A549 (cell line): ENCODE measurements at regions not wholly inside any gene's neighbourhood (a gene's known extent, or its start where the extent isn't known, plus 50 kb on each side); places are given as distances from the start of the nearest gene placed in this dataset.

ENCODE experiments used
- ATAC-seq, 2 experiments: fragments of 200-7000 bp in 1 of 2; fragments of >200 bp in 1 of 2; cut with Nextera tagmentation in 1 of 2; cut with Tn5 transposase in 1 of 2; 3 replicates each; pipeline versions ENCODE4 v1.8.0 to v1.9.1; 2018 to 2020; ENCODE audit warnings: mild to moderate bottlenecking in 1 of 2, moderate library complexity in 1 of 2
- CTCF ChIA-PET: fragments of 300-600 bp; sonication (Branson Sonifier 250); formaldehyde crosslinking; extraction: SDS; loops from one replicate; lab custom pipeline; 2021; ENCODE audit warnings: antibody characterized with exemption, inconsistent platforms; lab: Yijun Ruan, JAX
- POLR2A ChIA-PET: fragments of 350-600 bp; formaldehyde crosslinking; extraction: SDS; loops from one replicate; lab custom pipeline; 2021; ENCODE audit warnings: antibody characterized with exemption, inconsistent platforms; lab: Yijun Ruan, JAX
- DNase-seq, 2 experiments: peaks; one replicate each; pipeline versions ENCODE4 v3.0.0 to v3.0.0-alpha.2; 2011 to 2016; ENCODE audit warnings: low read depth in 1 of 2, low spot score in 1 of 2
- FAIRE-seq: peaks from 2 replicates; lab custom pipeline; 2011; peaks lifted over from hg19 to GRCh38; lab: Jason Lieb, UNC
- H3K27ac ChIP-seq, 2 experiments: fragments of >200 bp; sonication (Bioruptor Twin); formaldehyde crosslinking; 3 replicates each; pipeline ENCODE4 v1.5.1; 2016 to 2017
- H3K4me1 ChIP-seq: fragments of >200 bp; sonication (Bioruptor Twin); formaldehyde crosslinking; 3 replicates; pipeline ENCODE4 v1.6.1; 2016
- H3K4me2 ChIP-seq: fragments of >200 bp; sonication (Bioruptor Twin); formaldehyde crosslinking; 3 replicates; pipeline ENCODE4 v1.6.1; 2016
- H3K4me3 ChIP-seq: fragments of >200 bp; sonication (Bioruptor Twin); formaldehyde crosslinking; 3 replicates; pipeline ENCODE4 v1.5.1; 2016
- H3K9me3 ChIP-seq: fragments of >200 bp; sonication (Bioruptor Twin); formaldehyde crosslinking; 3 replicates; pipeline ENCODE4 v1.6.1; 2016
- CBX2 ChIP-seq: fragments of 200-600 bp; sonication (generic); IDR thresholded peaks from 2 replicates; pipeline ENCODE4 v1.6.1; 2016; ENCODE audit warnings: low read depth, mild to moderate bottlenecking, borderline replicate concordance
- CHD2 ChIP-seq: fragments of 150-350 bp; IDR thresholded peaks from 2 replicates; pipeline ENCODE4 v1.6.1; 2014; ENCODE audit warnings: low read length; ENCODE audit not compliant: partially characterized antibody
- EHF ChIP-seq: fragments of 250-450 bp; sonication (Bioruptor Pico); IDR thresholded peaks from 2 replicates; pipeline ENCODE4 v1.5.0; 2020; ENCODE audit warnings: mild to moderate bottlenecking
- EHMT2 ChIP-seq: fragments of 200-600 bp; sonication (generic); IDR thresholded peaks from 2 replicates; pipeline ENCODE4 v1.6.1; 2016; ENCODE audit warnings: antibody characterized with exemption, low read depth, mild to moderate bottlenecking, moderate library complexity
- FOSB ChIP-seq: fragments of 250-450 bp; sonication (Bioruptor Pico); IDR thresholded peaks from 2 replicates; pipeline ENCODE4 v1.5.0; 2020; ENCODE audit warnings: mild to moderate bottlenecking, moderate library complexity
- HEYL ChIP-seq: fragments of 250-450 bp; sonication (Bioruptor Pico); IDR thresholded peaks from 2 replicates; pipeline ENCODE4 v1.8.0; 2021; ENCODE audit warnings: mild to moderate bottlenecking, moderate library complexity
- HMGXB4 ChIP-seq: fragments of 250-450 bp; sonication (Bioruptor Pico); IDR thresholded peaks from 2 replicates; pipeline ENCODE4 v1.5.0; 2021; ENCODE audit warnings: mild to moderate bottlenecking, moderate library complexity, borderline replicate concordance
- JUNB ChIP-seq: fragments of >200 bp; sonication (Bioruptor Twin); formaldehyde crosslinking; IDR thresholded peaks from 2 replicates; pipeline ENCODE4 v1.6.1; 2016
- MAX ChIP-seq: IDR thresholded peaks from 2 replicates; pipeline ENCODE4 v1.6.1; 2012
- MAZ ChIP-seq: fragments of 150-350 bp; IDR thresholded peaks from 2 replicates; pipeline ENCODE4 v1.6.1; 2014; ENCODE audit warnings: antibody characterized with exemption, low read depth, low read length, borderline replicate concordance
- NR3C1 ChIP-seq: fragments of >200 bp; sonication (Bioruptor Twin); formaldehyde crosslinking; IDR thresholded peaks from 3 replicates; pipeline ENCODE4 v1.6.1; 2017
- POLR2AphosphoS2 ChIP-seq: conservative IDR thresholded peaks from 2 replicates; pipeline ENCODE4 v1.6.1; 2012; ENCODE audit warnings: low read length, improper control_type of control experiment, inconsistent platforms
- REST ChIP-seq: fragments of 200-600 bp; sonication (generic); IDR thresholded peaks from 2 replicates; pipeline ENCODE4 v1.6.1; 2016; ENCODE audit warnings: antibody characterized with exemption, mild to moderate bottlenecking, moderate library complexity
- RFX5 ChIP-seq: fragments of 450-650 bp; IDR thresholded peaks from 2 replicates; pipeline ENCODE4 v1.7.1; 2014; ENCODE audit warnings: antibody characterized with exemption, mild to moderate bottlenecking, moderate library complexity
- ZC3H11A ChIP-seq: fragments of 450-650 bp; IDR thresholded peaks from 2 replicates; pipeline ENCODE4 v1.6.1; 2014; ENCODE audit warnings: antibody characterized with exemption, mild to moderate bottlenecking
- ZFP36 ChIP-seq: fragments of 450-650 bp; IDR thresholded peaks from 2 replicates; pipeline ENCODE4 v1.6.1; 2014; ENCODE audit warnings: borderline replicate concordance; ENCODE audit not compliant: partially characterized antibody
- ZNF302 ChIP-seq: fragments of 250-450 bp; sonication (Bioruptor Pico); IDR thresholded peaks from 2 replicates; pipeline ENCODE4 v1.9.0; 2021; ENCODE audit warnings: inconsistent platforms, mild to moderate bottlenecking, moderate library complexity
- ZSCAN20 ChIP-seq: fragments of 250-450 bp; sonication (Bioruptor Pico); IDR thresholded peaks from 2 replicates; pipeline ENCODE4 v1.8.0; 2022; ENCODE audit warnings: mild to moderate bottlenecking, moderate library complexity
- WGBS: methylation state at CpG from one replicate; pipeline ENCODE4 v1.1.6; 2017; ENCODE audit errors: missing lambda C conversion rate; 5-methylcytosine and 5-hydroxymethylcytosine counted together
- TF ChIP-seq, protein P1 (sequence below): fragments of 150-350 bp; IDR thresholded peaks from 2 replicates; pipeline ENCODE4 v1.6.1; 2014; ENCODE audit warnings: low read depth, mild to moderate bottlenecking, low read length
- TF ChIP-seq, protein P2 (sequence below): fragments of 250-450 bp; sonication (Bioruptor Pico); IDR thresholded peaks from 2 replicates; pipeline ENCODE4 v1.5.0; 2020; ENCODE audit warnings: low read depth, mild to moderate bottlenecking, moderate library complexity
- TF ChIP-seq, protein P3 (sequence below): fragments of >200 bp; sonication (Bioruptor Twin); formaldehyde crosslinking; IDR thresholded peaks from 3 replicates; pipeline ENCODE4 v1.5.1; 2016

DNA sequence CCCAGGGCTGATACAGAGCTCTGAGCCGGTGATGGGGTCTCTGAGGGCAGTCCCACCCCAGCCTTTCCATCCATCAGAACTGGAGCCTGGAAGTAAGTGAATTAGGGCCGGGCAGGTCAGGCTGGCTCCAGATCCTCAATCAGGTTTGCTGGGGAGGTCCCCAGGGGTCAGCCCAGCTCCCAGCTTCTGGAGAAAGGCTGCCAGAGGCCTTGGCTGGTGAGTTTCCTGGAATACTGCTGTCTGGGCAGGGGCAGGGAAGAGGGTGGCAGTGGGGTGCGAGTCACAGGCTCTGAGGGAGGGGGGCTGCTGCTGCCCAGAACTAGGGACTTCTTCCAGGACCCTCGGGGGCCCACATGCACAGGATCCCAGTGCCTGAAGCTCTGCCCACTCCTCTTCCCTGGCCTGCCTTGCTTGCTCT is 200.6 kb upstream of the MVB12B start (continued):
- TF ChIP-seq REST (no peak), ZNF302 (CRISPR knock-in tag) (no peak), NR3C1 (no peak)
- TF ChIP-seq, protein P1, sequence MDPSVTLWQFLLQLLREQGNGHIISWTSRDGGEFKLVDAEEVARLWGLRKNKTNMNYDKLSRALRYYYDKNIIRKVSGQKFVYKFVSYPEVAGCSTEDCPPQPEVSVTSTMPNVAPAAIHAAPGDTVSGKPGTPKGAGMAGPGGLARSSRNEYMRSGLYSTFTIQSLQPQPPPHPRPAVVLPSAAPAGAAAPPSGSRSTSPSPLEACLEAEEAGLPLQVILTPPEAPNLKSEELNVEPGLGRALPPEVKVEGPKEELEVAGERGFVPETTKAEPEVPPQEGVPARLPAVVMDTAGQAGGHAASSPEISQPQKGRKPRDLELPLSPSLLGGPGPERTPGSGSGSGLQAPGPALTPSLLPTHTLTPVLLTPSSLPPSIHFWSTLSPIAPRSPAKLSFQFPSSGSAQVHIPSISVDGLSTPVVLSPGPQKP, result no peak

DNA sequence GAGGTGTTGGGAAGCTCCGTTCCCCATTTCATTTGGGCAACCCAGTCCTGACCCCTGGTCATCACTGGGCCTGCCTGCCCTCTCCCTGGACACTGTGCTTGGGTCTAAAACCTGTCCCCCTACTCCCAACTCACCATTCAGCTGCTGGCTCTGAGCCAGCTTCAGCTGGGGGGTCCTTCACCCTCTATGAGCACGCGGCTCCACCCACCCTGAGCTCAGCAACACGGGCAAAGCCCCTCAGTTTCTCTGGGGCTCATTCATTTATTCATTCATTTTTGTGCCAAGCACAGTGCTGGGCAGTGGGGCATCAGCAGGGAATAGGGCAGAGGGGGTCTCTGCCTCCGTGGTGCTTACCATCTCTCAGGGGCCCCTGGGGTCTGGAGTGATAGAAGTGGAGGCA is 199.8 kb upstream of the MVB12B start:
- Histone ChIP-seq H3K27ac (no peak overlapping the region), H3K4me3 (no peak overlapping the region), H3K4me2 (no peak overlapping the region), H3K4me1 (no peaks in the 10 kb centered on the region), H3K9me3 (peaks cover 3% of the 10 kb centered on the region; the same call in 1 of the 3 replicates)
- ChIA-PET POLR2A (no interaction called here), CTCF (interaction anchor here (0.7 to 1.0 kb wide), 2 partner anchors 12 to 56 kb away, joined by 3 read pairs; no protein-coding TSS in a partner anchor)
- no peak for ATAC-seq
- FAIRE-seq, result no peak
- TF ChIP-seq RFX5, result no peak
- TF ChIP-seq MAX, result no peak
- TF ChIP-seq EHMT2, result no peak
- TF ChIP-seq EHF (CRISPR knock-in tag), result no peak
- no peak for TF ChIP-seq MAZ
- TF ChIP-seq HMGXB4, result no peak
- TF ChIP-seq POLR2AphosphoS2, result no peak
- TF ChIP-seq HEYL (CRISPR knock-in tag), result no peak
- WGBS, result 16% methylated on average over 5 of the region's 5 CpGs
- no peak for DNase-seq

GRCh38 chr9:126127591-126127990 is 199.0 kb upstream of the MVB12B start:
- DNase-seq, result no peak
- Histone ChIP-seq H3K9me3 (peaks cover 8% of the 10 kb centered on the region; the same call in 2 of the 3 replicates), H3K27ac (no peak overlapping the region), H3K4me3 (no peak overlapping the region), H3K4me1 (no peaks in the 10 kb centered on the region), H3K4me2 (no peak overlapping the region)
- no peak for FAIRE-seq
- CTCF ChIA-PET, result interaction anchor here (1.0 kb wide), 1 partner anchor 13 kb away, joined by 3 read pairs; no protein-coding TSS in a partner anchor
- POLR2A ChIA-PET, result no interaction called here
- 0% methylated on average over 2 of the region's 5 CpGs for WGBS
- ATAC-seq, result no peak
- TF ChIP-seq, protein P2, sequence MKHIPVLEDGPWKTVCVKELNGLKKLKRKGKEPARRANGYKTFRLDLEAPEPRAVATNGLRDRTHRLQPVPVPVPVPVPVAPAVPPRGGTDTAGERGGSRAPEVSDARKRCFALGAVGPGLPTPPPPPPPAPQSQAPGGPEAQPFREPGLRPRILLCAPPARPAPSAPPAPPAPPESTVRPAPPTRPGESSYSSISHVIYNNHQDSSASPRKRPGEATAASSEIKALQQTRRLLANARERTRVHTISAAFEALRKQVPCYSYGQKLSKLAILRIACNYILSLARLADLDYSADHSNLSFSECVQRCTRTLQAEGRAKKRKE (CRISPR knock-in tag), result no peak
- TF ChIP-seq ZFP36, result no peak
- TF ChIP-seq CHD2, result no peak
- TF ChIP-seq, protein P1, result no peak
- TF ChIP-seq JUNB, result no peak
- no peak for TF ChIP-seq ZSCAN20 (CRISPR knock-in tag)
- no peak for TF ChIP-seq HMGXB4
- no peak for TF ChIP-seq FOSB
- TF ChIP-seq ZC3H11A, result no peak
- TF ChIP-seq, protein P3, sequence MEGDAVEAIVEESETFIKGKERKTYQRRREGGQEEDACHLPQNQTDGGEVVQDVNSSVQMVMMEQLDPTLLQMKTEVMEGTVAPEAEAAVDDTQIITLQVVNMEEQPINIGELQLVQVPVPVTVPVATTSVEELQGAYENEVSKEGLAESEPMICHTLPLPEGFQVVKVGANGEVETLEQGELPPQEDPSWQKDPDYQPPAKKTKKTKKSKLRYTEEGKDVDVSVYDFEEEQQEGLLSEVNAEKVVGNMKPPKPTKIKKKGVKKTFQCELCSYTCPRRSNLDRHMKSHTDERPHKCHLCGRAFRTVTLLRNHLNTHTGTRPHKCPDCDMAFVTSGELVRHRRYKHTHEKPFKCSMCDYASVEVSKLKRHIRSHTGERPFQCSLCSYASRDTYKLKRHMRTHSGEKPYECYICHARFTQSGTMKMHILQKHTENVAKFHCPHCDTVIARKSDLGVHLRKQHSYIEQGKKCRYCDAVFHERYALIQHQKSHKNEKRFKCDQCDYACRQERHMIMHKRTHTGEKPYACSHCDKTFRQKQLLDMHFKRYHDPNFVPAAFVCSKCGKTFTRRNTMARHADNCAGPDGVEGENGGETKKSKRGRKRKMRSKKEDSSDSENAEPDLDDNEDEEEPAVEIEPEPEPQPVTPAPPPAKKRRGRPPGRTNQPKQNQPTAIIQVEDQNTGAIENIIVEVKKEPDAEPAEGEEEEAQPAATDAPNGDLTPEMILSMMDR, result no peak
- TF ChIP-seq NR3C1, result no peak
- TF ChIP-seq MAX, result no peak
- no peak for TF ChIP-seq CBX2
